HUES48 (cell line): ENCODE measurements at regions not wholly inside any gene's neighbourhood (a gene's known extent, or its start where the extent isn't known, plus 50 kb on each side); places are given as distances from the start of the nearest gene placed in this dataset.

Source experiments
- H3K27ac ChIP-seq: one replicate; pipeline ENCODE4 v1.7.0; 2013; ENCODE audit warnings: low read depth, low read length, inconsistent platforms
- H3K27me3 ChIP-seq: 2 replicates; pipeline ENCODE4 v1.6.1; 2013; ENCODE audit warnings: mild to moderate bottlenecking, low read length; ENCODE audit not compliant: control insufficient read depth, insufficient read depth
- H3K36me3 ChIP-seq: 2 replicates; pipeline ENCODE4 v1.6.1; 2013; ENCODE audit warnings: low read length; ENCODE audit not compliant: control insufficient read depth, insufficient read depth
- H3K4me1 ChIP-seq: 2 replicates; pipeline ENCODE4 v1.6.1; 2013; ENCODE audit warnings: mild to moderate bottlenecking, low read length; ENCODE audit not compliant: control insufficient read depth, insufficient read depth
- H3K4me3 ChIP-seq: 2 replicates; pipeline ENCODE4 v1.5.1; 2013; ENCODE audit warnings: mild to moderate bottlenecking, low read depth, low read length
- H3K9ac ChIP-seq: 2 replicates; pipeline ENCODE4 v1.6.1; 2013; ENCODE audit warnings: mild to moderate bottlenecking, low read depth, low read length, moderate library complexity
- H3K9me3 ChIP-seq: 2 replicates; pipeline ENCODE4 v1.6.1; 2013; ENCODE audit warnings: low read length; ENCODE audit not compliant: control insufficient read depth, insufficient read depth

DNA sequence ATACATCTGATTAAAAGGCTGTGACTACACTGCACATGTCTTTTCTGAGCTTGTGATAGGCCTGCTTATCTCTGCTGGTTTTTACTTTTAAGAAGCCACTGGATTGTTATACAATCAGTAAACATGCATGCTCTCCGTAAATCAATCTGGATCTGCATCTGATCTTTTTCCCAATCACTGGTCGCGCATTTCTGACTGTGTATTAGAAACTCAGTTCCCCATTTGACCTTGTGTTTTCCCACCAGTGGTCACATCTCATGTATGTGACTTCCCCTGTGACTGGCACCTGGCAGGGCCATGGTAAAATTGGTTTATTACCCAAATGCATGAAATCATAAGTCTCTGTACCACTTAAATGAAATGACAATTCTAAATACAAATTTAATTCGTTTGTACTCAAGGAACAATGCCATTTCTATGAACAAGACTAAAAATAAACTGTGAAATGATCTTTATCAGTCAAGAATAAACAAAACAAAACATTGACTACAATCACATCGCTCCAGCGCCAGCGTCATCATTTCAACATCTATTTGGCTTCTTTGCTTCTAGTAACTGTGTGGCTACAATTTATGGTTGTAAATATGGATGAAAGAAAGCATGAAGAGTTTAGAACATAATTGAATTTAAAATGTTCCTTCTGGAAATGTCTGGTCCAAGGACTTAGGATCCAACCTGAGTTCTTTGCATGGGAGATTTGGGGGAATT lies 396.6 kb upstream of the TRIB2 start:
- Histone ChIP-seq H3K36me3 (no peaks in the 10 kb centered on the region), H3K9me3 (no peaks in the 10 kb centered on the region), H3K9ac (no peak overlapping the region), H3K4me1 (0 out of 2 replicates have a peak, but pooled peaks cover 4% of the 10 kb centered on the region), H3K4me3 (no peak overlapping the region), H3K27me3 (no peaks in the 10 kb centered on the region), H3K27ac (no peak overlapping the region)

DNA sequence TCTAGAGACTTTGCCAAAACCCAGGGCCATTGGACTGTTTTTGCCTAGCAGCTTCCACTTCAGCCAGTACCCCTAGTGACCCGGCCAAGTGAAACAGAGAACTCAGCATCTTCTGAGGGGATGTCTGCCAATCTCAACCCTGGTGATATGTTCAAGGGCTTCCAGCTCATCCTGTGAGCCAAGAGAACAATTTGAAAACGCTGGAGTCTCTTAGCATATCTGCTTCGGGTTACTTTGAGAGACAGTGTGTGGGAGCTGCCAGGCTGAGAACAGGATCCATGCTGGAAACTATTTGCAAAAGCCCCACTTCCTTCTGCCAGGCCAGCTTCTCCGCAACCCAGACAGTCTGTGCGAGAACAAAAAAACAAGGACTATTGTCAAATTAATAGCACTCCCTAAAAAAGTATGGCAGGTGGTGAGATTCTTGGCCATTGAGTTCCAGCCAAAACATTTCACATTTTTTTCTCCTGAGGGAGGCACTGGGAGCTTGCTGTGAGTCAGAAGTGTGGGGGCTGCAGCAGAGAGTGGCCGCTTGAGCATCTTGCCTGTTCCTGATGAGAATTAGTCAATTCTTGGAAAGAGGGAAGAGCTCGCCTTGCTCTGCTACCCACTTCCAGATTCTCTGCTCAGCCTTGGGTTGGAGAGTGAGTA lies 395.6 kb upstream of the TRIB2 start:
- H3K9me3 ChIP-seq: no peaks in the 10 kb centered on the region
- no peak overlapping the region for H3K9ac ChIP-seq
- H3K27ac ChIP-seq: no peak overlapping the region
- no peak overlapping the region for H3K4me3 ChIP-seq
- H3K27me3 ChIP-seq: no peaks in the 10 kb centered on the region
- no peaks in the 10 kb centered on the region for H3K36me3 ChIP-seq
- 0 out of 2 replicates have a peak, but pooled peaks cover 4% of the 10 kb centered on the region for H3K4me1 ChIP-seq

DNA sequence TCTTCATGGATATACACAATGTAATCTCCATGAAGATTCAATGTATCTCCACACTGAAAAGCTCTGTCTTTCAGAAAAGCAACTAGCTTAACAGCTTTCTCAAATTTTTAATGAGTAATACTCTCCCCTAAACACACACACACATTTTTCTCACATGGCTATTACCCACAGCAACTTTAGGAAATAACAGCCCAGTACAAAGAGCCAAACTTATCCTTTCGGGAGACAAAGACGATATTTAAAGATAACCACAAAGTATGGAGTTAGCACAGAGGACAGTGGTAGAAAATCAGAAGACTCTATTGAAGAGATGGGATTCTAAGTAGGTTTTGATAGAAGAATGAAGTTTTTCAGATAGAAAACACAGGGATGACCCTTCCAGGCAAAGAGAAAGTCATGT lies 394.9 kb upstream of the TRIB2 start:
- Histone ChIP-seq H3K27ac (no peak overlapping the region), H3K9ac (no peak overlapping the region), H3K27me3 (no peaks in the 10 kb centered on the region), H3K9me3 (no peaks in the 10 kb centered on the region), H3K4me3 (no peak overlapping the region), H3K4me1 (0 out of 2 replicates have a peak, but pooled peaks cover 4% of the 10 kb centered on the region), H3K36me3 (no peaks in the 10 kb centered on the region)

DNA sequence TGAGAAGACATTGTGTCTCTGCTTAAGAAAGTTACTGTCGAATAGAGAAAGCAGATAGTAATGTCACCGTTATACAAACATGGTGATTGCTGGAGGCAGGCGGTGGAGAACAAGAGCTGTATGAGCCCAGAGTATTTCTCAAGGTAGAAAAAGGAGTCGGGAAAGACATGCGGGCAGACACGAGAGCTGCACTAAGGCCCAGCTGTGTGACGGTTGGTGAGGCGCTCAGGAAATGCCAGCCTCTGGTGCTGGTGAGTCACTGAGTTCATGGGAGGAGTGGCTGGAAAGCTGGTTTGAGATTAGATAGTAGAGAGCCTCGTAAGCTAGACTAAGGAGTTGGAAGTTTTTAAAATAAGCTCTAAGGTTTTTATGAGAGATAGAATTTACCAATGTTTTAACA lies 390.9 kb upstream of the TRIB2 start:
- Histone ChIP-seq H3K4me3 (no peak overlapping the region), H3K36me3 (no peaks in the 10 kb centered on the region), H3K9me3 (no peaks in the 10 kb centered on the region), H3K4me1 (0 out of 2 replicates have a peak, but pooled peaks cover 4% of the 10 kb centered on the region), H3K27me3 (no peaks in the 10 kb centered on the region), H3K9ac (no peak overlapping the region), H3K27ac (no peak overlapping the region)

DNA sequence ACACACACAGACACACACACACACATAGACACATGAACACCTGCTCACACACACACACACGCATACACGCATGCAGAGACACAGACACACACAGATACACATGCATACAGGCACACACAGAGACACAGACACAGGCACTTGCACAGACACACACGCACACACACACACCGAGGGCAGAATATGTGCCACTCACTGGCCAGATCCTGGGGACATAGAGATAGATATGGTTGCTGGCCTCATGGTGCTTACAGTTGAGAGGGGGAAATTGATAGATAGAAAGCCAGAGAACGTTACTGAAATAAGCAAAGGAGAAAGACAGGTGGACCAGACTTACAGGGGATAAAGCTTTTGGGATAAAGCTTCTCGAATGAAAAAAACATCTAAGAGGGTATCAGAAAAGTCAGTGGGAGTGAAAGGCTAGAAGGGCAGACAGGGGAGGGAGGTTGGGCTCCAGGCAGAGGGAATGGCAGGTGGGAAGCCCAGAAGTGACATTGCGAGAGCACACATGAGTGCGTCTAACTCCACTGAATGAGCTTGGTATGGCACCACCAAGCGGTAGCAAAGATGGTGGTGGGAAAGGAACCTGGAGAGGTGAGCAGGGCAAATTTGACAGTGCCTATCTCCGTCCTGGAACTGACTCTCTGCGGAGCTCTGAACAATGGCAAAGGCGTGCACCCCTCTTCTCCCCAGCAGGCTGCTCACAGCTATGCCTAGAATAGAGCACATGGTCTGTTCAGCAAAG lies 390.1 kb upstream of the TRIB2 start:
- Histone ChIP-seq H3K9me3 (no peaks in the 10 kb centered on the region; the same call in 1 of the 2 replicates), H3K9ac (no peak overlapping the region), H3K4me3 (no peak overlapping the region), H3K27me3 (no peaks in the 10 kb centered on the region), H3K27ac (no peak overlapping the region), H3K36me3 (no peaks in the 10 kb centered on the region), H3K4me1 (no peaks in the 10 kb centered on the region)

DNA sequence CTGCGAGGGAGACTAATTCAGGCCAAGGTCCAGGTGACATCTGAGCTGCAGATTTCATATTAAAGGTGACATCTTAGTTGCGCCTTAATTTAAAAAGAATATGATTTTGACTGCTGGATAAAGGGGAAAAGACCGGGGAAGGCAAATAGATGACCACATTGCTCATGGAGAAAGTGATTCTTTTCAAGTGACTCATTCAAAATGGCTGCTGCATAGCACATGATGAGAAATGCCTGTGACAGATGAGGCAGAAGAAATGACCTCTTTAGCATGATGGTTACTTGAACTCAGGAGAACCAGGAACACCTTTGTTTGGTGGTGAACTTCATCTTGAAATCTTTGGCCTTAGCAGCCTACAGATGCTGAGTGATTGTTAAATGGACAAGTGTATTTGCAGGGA lies 385.8 kb upstream of the TRIB2 start:
- Histone ChIP-seq H3K27me3 (no peaks in the 10 kb centered on the region), H3K9me3 (no peaks in the 10 kb centered on the region; the same call in 1 of the 2 replicates), H3K4me3 (no peak overlapping the region), H3K4me1 (no peaks in the 10 kb centered on the region), H3K27ac (no peak overlapping the region), H3K9ac (no peak overlapping the region), H3K36me3 (no peaks in the 10 kb centered on the region)

DNA sequence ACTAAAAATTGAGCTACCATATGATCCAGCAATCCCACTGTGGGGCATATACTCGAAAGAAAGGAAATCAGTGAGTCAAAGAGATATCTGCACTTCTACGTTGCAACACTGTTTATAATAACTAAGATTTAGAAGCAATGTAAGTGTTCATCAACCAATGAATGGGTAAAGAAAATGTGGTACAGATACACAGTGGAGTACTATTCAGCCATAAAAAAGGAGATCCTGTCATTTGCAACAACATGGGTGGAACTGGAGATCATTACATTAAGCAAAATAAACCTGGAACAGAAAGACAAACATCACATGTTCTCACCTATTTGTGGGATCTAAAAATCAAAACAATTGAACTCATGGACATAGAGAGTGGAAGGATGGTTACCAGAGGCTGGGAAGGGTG lies 385.0 kb upstream of the TRIB2 start:
- Histone ChIP-seq H3K27me3 (no peaks in the 10 kb centered on the region), H3K4me3 (no peak overlapping the region), H3K9ac (no peak overlapping the region), H3K9me3 (no peaks in the 10 kb centered on the region; the same call in 1 of the 2 replicates), H3K27ac (no peak overlapping the region), H3K4me1 (no peaks in the 10 kb centered on the region), H3K36me3 (no peaks in the 10 kb centered on the region)

DNA sequence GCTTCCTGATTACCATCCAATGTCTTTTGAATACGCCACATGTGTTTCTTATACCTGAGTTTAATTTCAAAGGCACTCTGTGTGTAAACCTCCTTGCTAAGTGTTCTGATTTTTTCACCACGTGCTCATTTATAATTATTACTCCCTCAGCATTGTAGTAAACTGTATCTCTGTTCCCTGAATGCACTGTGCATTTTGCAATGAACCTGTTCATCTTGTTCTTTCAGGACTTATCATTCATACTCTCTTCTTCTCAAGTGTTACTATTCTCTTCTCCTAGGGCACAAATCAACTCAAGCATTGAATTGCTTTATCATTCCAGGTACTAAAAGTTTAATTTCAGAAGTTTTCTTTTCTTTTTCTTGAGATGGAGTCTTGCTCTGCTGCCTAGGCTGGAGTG lies 383.4 kb upstream of the TRIB2 start:
- no peaks in the 10 kb centered on the region for H3K27me3 ChIP-seq
- H3K9me3 ChIP-seq: no peaks in the 10 kb centered on the region; the same call in 1 of the 2 replicates
- H3K36me3 ChIP-seq: no peaks in the 10 kb centered on the region
- H3K4me1 ChIP-seq: no peaks in the 10 kb centered on the region
- no peak overlapping the region for H3K4me3 ChIP-seq
- no peak overlapping the region for H3K9ac ChIP-seq
- H3K27ac ChIP-seq: no peak overlapping the region

DNA sequence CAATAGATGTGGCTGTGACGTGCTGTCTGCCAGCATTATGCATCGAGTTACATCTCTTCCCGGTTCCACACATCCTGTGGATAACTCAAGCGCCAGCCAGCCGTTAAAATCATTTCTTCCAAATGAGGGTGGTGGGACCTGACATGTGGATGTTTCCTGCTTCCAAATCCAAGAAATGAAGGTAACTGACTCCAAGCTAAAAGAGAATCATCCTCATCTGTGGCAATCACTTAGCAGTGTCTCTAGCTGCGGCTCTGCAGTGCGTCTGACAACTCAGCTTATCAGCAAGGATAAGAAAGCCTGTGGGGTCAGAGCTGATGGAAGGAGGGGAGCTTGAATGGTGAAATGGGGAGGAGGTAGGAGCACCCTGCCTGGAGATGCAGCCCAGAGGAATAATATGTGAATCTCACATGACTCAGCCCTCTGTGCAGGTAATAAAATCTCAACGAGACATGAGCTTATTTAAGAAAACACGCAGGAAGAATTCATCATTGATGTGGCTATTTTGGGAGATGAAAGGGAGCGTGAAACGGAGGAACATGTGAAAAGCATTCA lies 382.2 kb upstream of the TRIB2 start:
- Histone ChIP-seq H3K27me3 (no peaks in the 10 kb centered on the region), H3K27ac (no peak overlapping the region), H3K4me1 (no peaks in the 10 kb centered on the region), H3K36me3 (no peaks in the 10 kb centered on the region), H3K9ac (no peak overlapping the region), H3K9me3 (no peaks in the 10 kb centered on the region; the same call in 1 of the 2 replicates), H3K4me3 (no peak overlapping the region)

DNA sequence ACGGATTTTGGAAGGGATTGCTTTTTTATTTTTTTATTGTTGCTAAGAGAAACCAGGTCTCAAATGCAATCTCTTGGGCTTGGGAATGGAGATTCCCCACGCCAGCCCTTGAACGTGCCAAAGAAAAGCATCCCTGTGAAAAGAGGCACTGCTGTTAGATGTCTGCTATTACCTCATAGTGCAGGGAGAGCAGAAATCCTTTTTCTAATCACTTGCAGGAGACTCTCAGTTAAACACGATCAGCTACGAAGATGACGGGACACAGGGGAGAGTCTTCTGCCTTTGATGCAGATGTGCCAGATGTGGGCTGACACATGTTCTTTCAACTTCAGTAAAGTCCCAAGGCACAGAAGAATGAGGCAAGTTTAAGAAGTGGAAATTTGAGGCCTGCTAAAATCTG lies 381.6 kb upstream of the TRIB2 start:
- no peak overlapping the region for H3K27ac ChIP-seq
- no peaks in the 10 kb centered on the region for H3K27me3 ChIP-seq

More for the DNA sequence above, 381.6 kb upstream of the TRIB2 start:
- no peaks in the 10 kb centered on the region for H3K36me3 ChIP-seq
- H3K9ac ChIP-seq: no peak overlapping the region
- H3K4me3 ChIP-seq: no peak overlapping the region
- H3K4me1 ChIP-seq: no peaks in the 10 kb centered on the region
- no peaks in the 10 kb centered on the region; the same call in 1 of the 2 replicates for H3K9me3 ChIP-seq
